Breast epithelium (tissue), 3 donors: ENCODE measurements at regions not wholly inside any gene's neighbourhood (a gene's known extent, or its start where the extent isn't known, plus 50 kb on each side); places are given as distances from the start of the nearest gene placed in this dataset.
"Not testable (repeated sequence)": the region's sequence is repeated elsewhere in the genome, so short reads cannot be mapped to it uniquely, and the experiment has no call there.

Source experiments
- POLR2A ChIP-seq: fragments of 450-650 bp; IDR thresholded peaks from one replicate; pipeline ENCODE4 v1.6.1; 2016; ENCODE audit warnings: antibody characterized with exemption, mild to moderate bottlenecking, moderate library complexity
- TF ChIP-seq, protein P1 (sequence below), 3 donors: fragments of 450-650 bp; IDR thresholded peaks; one replicate each; pipeline ENCODE4 v1.5.1; 2016 to 2017; ENCODE audit warnings: antibody characterized with exemption in 3 of 3, mild to moderate bottlenecking in 3 of 3, moderate library complexity in 3 of 3

DNA sequence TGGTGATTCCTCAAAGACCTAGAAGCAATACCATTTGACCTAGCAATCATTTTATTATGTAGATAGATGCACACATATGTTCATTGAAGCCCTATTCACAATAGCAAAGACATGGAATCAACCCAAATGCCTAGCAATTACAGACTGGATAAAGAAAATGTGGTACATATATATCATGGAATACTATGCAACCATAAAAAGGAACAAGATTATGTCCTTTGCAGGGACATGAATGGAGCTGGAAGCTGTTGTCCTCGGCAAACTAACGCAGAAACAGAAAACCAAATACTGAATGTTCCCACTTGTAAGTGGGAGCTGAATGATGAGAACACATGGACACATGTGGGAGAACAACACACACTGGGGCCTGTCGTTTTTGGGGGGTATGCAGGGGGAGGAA, 269.8 kb downstream of the CGGBP1 start:
- TF ChIP-seq, protein P1, sequence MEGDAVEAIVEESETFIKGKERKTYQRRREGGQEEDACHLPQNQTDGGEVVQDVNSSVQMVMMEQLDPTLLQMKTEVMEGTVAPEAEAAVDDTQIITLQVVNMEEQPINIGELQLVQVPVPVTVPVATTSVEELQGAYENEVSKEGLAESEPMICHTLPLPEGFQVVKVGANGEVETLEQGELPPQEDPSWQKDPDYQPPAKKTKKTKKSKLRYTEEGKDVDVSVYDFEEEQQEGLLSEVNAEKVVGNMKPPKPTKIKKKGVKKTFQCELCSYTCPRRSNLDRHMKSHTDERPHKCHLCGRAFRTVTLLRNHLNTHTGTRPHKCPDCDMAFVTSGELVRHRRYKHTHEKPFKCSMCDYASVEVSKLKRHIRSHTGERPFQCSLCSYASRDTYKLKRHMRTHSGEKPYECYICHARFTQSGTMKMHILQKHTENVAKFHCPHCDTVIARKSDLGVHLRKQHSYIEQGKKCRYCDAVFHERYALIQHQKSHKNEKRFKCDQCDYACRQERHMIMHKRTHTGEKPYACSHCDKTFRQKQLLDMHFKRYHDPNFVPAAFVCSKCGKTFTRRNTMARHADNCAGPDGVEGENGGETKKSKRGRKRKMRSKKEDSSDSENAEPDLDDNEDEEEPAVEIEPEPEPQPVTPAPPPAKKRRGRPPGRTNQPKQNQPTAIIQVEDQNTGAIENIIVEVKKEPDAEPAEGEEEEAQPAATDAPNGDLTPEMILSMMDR (IDR thresholded peaks at IDR 0.05): not testable (repeated sequence)
- not testable (repeated sequence) for TF ChIP-seq POLR2A
